H1 (cell line): ENCODE measurements at regions not wholly inside any gene's neighbourhood (a gene's known extent, or its start where the extent isn't known, plus 50 kb on each side); places are given as distances from the start of the nearest gene placed in this dataset.

Experiments used
- CTCF ChIA-PET: fragments of 300-600 bp; sonication (Branson Sonifier 250); formaldehyde crosslinking; loops from one replicate; lab custom pipeline; 2021; ENCODE audit not compliant: partially characterized antibody; lab: Charles Lee
- POLR2A ChIA-PET: fragments of 300-600 bp; sonication (Branson Sonifier 250); formaldehyde crosslinking; loops from one replicate; lab custom pipeline; 2021; ENCODE audit warnings: inconsistent platforms; ENCODE audit not compliant: partially characterized antibody; lab: Charles Lee
- DNase-seq, 2 experiments: peaks; one replicate each; pipeline versions ENCODE4 v3.0.0 to v3.0.0-alpha.2; 2010 to 2022; ENCODE audit warnings: low spot score in 2 of 2, low read depth in 1 of 2, mixed read lengths in 1 of 2
- FAIRE-seq: peaks from 2 replicates; lab custom pipeline; 2011; peaks lifted over from hg19 to GRCh38; lab: Jason Lieb, UNC
- H2AFZ ChIP-seq: 2 replicates; pipeline ENCODE4 v1.8.1; 2012; ENCODE audit warnings: low read length, inconsistent platforms
- H2AK5ac ChIP-seq: 2 replicates; pipeline ENCODE4 v1.6.1; 2013; ENCODE audit warnings: low read depth, low read length
- H2BK120ac ChIP-seq: replicated peaks from 2 replicates; pipeline ENCODE3; 2013; ENCODE audit warnings: low read depth, low read length, inconsistent platforms
- H2BK12ac ChIP-seq: 2 replicates; pipeline ENCODE4 v1.6.1; 2013; ENCODE audit warnings: low read depth, low read length
- H2BK15ac ChIP-seq: 2 replicates; pipeline ENCODE4 v1.6.1; 2013; ENCODE audit warnings: low read length
- H2BK20ac ChIP-seq: 2 replicates; pipeline ENCODE4 v1.6.1; 2013; ENCODE audit warnings: low read length
- H2BK5ac ChIP-seq: 2 replicates; pipeline ENCODE4 v1.6.1; 2013; ENCODE audit warnings: low read depth, low read length
- H3K14ac ChIP-seq: 2 replicates; pipeline ENCODE4 v1.6.1; 2013; ENCODE audit warnings: inconsistent platforms; ENCODE audit not compliant: insufficient read length
- H3K18ac ChIP-seq: 2 replicates; pipeline ENCODE4 v1.6.1; 2013; ENCODE audit warnings: low read length; ENCODE audit errors: extremely low read depth
- H3K23ac ChIP-seq: 2 replicates; pipeline ENCODE4 v1.6.1; 2013; ENCODE audit warnings: inconsistent platforms; ENCODE audit not compliant: insufficient read length
- H3K23me2 ChIP-seq: 2 replicates; pipeline ENCODE4 v1.6.1; 2013; ENCODE audit warnings: low read depth, low read length
- H3K27ac ChIP-seq: 2 replicates; pipeline ENCODE4 v1.6.1; 2011; ENCODE audit warnings: low read depth, low read length, inconsistent platforms
- H3K27me3 ChIP-seq, 4 experiments: replicated peaks in 1 of 4; 1 replicate in 1 of 4; 2 replicates in 3 of 4; pipeline versions ENCODE4 v1.6.1 to v1.8.1; 2011 to 2013; ENCODE audit warnings: low read length in 3 of 4, mild to moderate bottlenecking in 3 of 4, inconsistent platforms in 2 of 4, mixed read lengths in 2 of 4, moderate library complexity in 1 of 4; ENCODE audit not compliant: control insufficient read depth in 3 of 4, insufficient read depth in 3 of 4; ENCODE audit errors: extremely low read depth in 1 of 4
- H3K36me3 ChIP-seq, 4 experiments: 2 replicates each; pipeline versions ENCODE4 v1.6.1 to v1.8.1; 2011 to 2013; ENCODE audit warnings: mild to moderate bottlenecking in 4 of 4, low read length in 3 of 4, moderate library complexity in 2 of 4, control low read depth in 1 of 4, inconsistent platforms in 1 of 4; ENCODE audit not compliant: insufficient read depth in 4 of 4, control insufficient read depth in 2 of 4
- H3K4ac ChIP-seq: replicated peaks from 2 replicates; pipeline ENCODE3; 2013; ENCODE audit warnings: low read length, low read depth, mixed read lengths, inconsistent platforms; ENCODE audit not compliant: insufficient read length
- H3K4me1 ChIP-seq, 4 experiments: replicated peaks in 1 of 4; 1 replicate in 1 of 4; 2 replicates in 3 of 4; pipeline versions ENCODE4 v1.6.1 to v1.8.1; 2011 to 2013; ENCODE audit warnings: low read length in 3 of 4, inconsistent platforms in 2 of 4, mixed read lengths in 1 of 4; ENCODE audit not compliant: insufficient read depth in 4 of 4, control insufficient read depth in 3 of 4
- H3K4me2 ChIP-seq, 2 experiments: 2 replicates each; pipeline versions ENCODE4 v1.6.1 to v1.8.1; 2011 to 2013; ENCODE audit warnings: low read depth in 2 of 2, low read length in 2 of 2, control low read depth in 1 of 2, inconsistent platforms in 1 of 2, mild to moderate bottlenecking in 1 of 2; ENCODE audit not compliant: insufficient read depth in 1 of 2
- H3K4me3 ChIP-seq, 4 experiments: fragments of 200-600, 300-600 bp in 1 of 4; sonication (generic), shearing (Covaris generic), sonication (Bioruptor Twin) in 1 of 4; 2 replicates each; pipeline versions ENCODE4 v1.5.1 to v1.8.1; 2011 to 2016; ENCODE audit warnings: low read length in 4 of 4, low read depth in 3 of 4, control low read depth in 2 of 4, inconsistent platforms in 2 of 4, mild to moderate bottlenecking in 2 of 4, mixed read lengths in 1 of 4, moderate library complexity in 1 of 4; ENCODE audit not compliant: insufficient read depth in 2 of 4; ENCODE audit errors: extremely low read depth in 1 of 4
- H3K56ac ChIP-seq: replicated peaks from 2 replicates; pipeline ENCODE3; 2013; ENCODE audit warnings: low read depth, mild to moderate bottlenecking, mixed read lengths, low read length, inconsistent platforms; ENCODE audit not compliant: insufficient read length
- H3K79me1 ChIP-seq: 2 replicates; pipeline ENCODE4 v1.6.1; 2013; ENCODE audit warnings: low read depth, low read length, control low read depth
- H3K79me2 ChIP-seq, 2 experiments: 2 replicates each; pipeline versions ENCODE4 v1.6.1 to v1.8.1; 2012 to 2013; ENCODE audit warnings: low read length in 2 of 2, mild to moderate bottlenecking in 2 of 2, inconsistent platforms in 1 of 2; ENCODE audit not compliant: insufficient read depth in 2 of 2, control insufficient read depth in 1 of 2
- H3K9ac ChIP-seq, 4 experiments: replicated peaks in 1 of 4; 1 replicate in 1 of 4; 2 replicates in 3 of 4; pipeline versions ENCODE4 v1.6.1 to v1.8.1; 2011 to 2013; ENCODE audit warnings: low read depth in 3 of 4, low read length in 3 of 4, control low read depth in 2 of 4, mild to moderate bottlenecking in 2 of 4, moderate library complexity in 2 of 4, inconsistent platforms in 1 of 4; ENCODE audit errors: extremely low read depth in 1 of 4
- H3K9me3 ChIP-seq, 2 experiments: 2 replicates each; pipeline versions ENCODE4 v1.6.1 to v1.8.1; 2012 to 2013; ENCODE audit warnings: mild to moderate bottlenecking in 2 of 2, moderate library complexity in 2 of 2, control low read depth in 1 of 2, inconsistent platforms in 1 of 2, low read depth in 1 of 2, low read length in 1 of 2, mixed read lengths in 1 of 2; ENCODE audit not compliant: insufficient read depth in 2 of 2
- H4K20me1 ChIP-seq, 2 experiments: replicated peaks in 1 of 2; 2 replicates each; pipeline versions ENCODE3 to v1.8.1; 2011 to 2013; ENCODE audit warnings: inconsistent platforms in 2 of 2, low read length in 2 of 2, mild to moderate bottlenecking in 1 of 2; ENCODE audit not compliant: insufficient read depth in 2 of 2, control insufficient read depth in 1 of 2
- H4K5ac ChIP-seq: 2 replicates; pipeline ENCODE4 v1.6.1; 2013; ENCODE audit warnings: low read length, low read depth, mixed read lengths, inconsistent platforms; ENCODE audit not compliant: insufficient read length
- H4K8ac ChIP-seq: 2 replicates; pipeline ENCODE4 v1.8.0; 2013; ENCODE audit warnings: mild to moderate bottlenecking, moderate library complexity, low read length, inconsistent platforms; ENCODE audit not compliant: insufficient read depth; ENCODE audit errors: extremely low read depth
- H4K91ac ChIP-seq: replicated peaks from 2 replicates; pipeline ENCODE3; 2013; ENCODE audit warnings: low read length, mixed read lengths, inconsistent platforms; ENCODE audit not compliant: insufficient read length
- POU5F1 ChIP-seq: IDR thresholded peaks from 2 replicates; pipeline ENCODE4 v1.6.1; 2011; ENCODE audit warnings: low read depth, mild to moderate bottlenecking, low read length, moderate library complexity
- SAP30 ChIP-seq: fragments of 300-600 bp; sonication (generic); IDR thresholded peaks from 2 replicates; pipeline ENCODE4 v1.7.1; 2012; ENCODE audit warnings: low read length, moderate library complexity, mild to moderate bottlenecking, inconsistent platforms; ENCODE audit not compliant: insufficient read depth, insufficient replicate concordance
- WGBS, 2 experiments: shearing (Covaris generic) in 1 of 2; methylation state at CpG; one replicate each; pipeline versions ENCODE4 v1.1.6 to v1.1.7; 2013 to 2015; ENCODE audit warnings: low lambda C conversion rate in 2 of 2, mixed read lengths in 2 of 2, inconsistent platforms in 1 of 2, low coverage in 1 of 2, missing lambda C conversion rate in 1 of 2; ENCODE audit not compliant: insufficient replicate concordance in 2 of 2, insufficient coverage in 1 of 2, insufficient read length in 1 of 2; ENCODE audit errors: extremely low coverage in 1 of 2, missing lambda C conversion rate in 1 of 2; 5-methylcytosine and 5-hydroxymethylcytosine counted together

GRCh38 chr6:113401231-113401630 is 455.9 kb upstream of the MARCKS start:
- DNase-seq (no peak), FAIRE-seq (no peak)
- H2BK15ac ChIP-seq: no peak overlapping the region
- H2BK12ac ChIP-seq: no peak overlapping the region
- no peaks in the 10 kb centered on the region for H4K20me1 ChIP-seq
- H3K27ac ChIP-seq: no peak overlapping the region
- CTCF ChIA-PET: no interaction called here
- TF ChIP-seq POU5F1: no peak
- TF ChIP-seq SAP30: no peak
- TF ChIP-seq, all 59 proteins: peak for 0
- peaks cover 0 to 2% (median 0%) of the 10 kb centered on the region in 4 experiments; a peak in 1 of 7 replicates for H3K27me3 ChIP-seq
- H3K9me3 ChIP-seq: no peaks in the 10 kb centered on the region
- H3K79me1 ChIP-seq: no peaks in the 10 kb centered on the region
- no peak overlapping the region for H2BK120ac ChIP-seq
- H3K4ac ChIP-seq: no peak overlapping the region
- no peak overlapping the region for H3K4me3 ChIP-seq
- WGBS, 2 experiments: 90% methylated on average over 2 of the region's 2 CpGs; no CpG with 5 or more reads in 1 of the 2 experiments
- H3K9ac ChIP-seq: no peak overlapping the region
- H3K56ac ChIP-seq: no peak overlapping the region
- H4K8ac ChIP-seq: no peak overlapping the region
- no peak overlapping the region for H3K14ac ChIP-seq
- no peaks in the 10 kb centered on the region for H3K4me1 ChIP-seq
- H2BK5ac ChIP-seq: no peak overlapping the region
- no peak overlapping the region for H3K18ac ChIP-seq
- no peak overlapping the region for H3K23ac ChIP-seq
- H2BK20ac ChIP-seq: no peak overlapping the region
- H3K79me2 ChIP-seq: no peaks in the 10 kb centered on the region
- no peak overlapping the region for H2AFZ ChIP-seq
- no peaks in the 10 kb centered on the region for H3K23me2 ChIP-seq
- POLR2A ChIA-PET: no interaction called here
- H3K4me2 ChIP-seq: no peak overlapping the region
- no peak overlapping the region for H4K5ac ChIP-seq
- H4K91ac ChIP-seq: no peak overlapping the region
- no peaks in the 10 kb centered on the region for H3K36me3 ChIP-seq
- H2AK5ac ChIP-seq: no peak overlapping the region
